Loucy (cell line): ENCODE measurements at regions not wholly inside any gene's neighbourhood (a gene's known extent, or its start where the extent isn't known, plus 50 kb on each side); places are given as distances from the start of the nearest gene placed in this dataset.

Experiments
- H2AFZ ChIP-seq: fragments of 200-600 bp; sonication (generic); 2 replicates; pipeline ENCODE4 v1.6.0; 2016; ENCODE audit warnings: antibody characterized with exemption, mild to moderate bottlenecking, low read length, moderate library complexity
- H3F3A ChIP-seq: fragments of 200-600 bp; 2 replicates; pipeline ENCODE4 v1.6.0; 2016; ENCODE audit warnings: antibody characterized with exemption, low read depth, mild to moderate bottlenecking
- H3K27me3 ChIP-seq: fragments of 200-600 bp; sonication (generic); 2 replicates; pipeline ENCODE4 v1.6.1; 2014; ENCODE audit warnings: low read length, mild to moderate bottlenecking; ENCODE audit not compliant: insufficient read depth, poor library complexity, severe bottlenecking
- H3K36me3 ChIP-seq: fragments of 200-600 bp; sonication (generic); 2 replicates; pipeline ENCODE4 v1.6.1; 2016; ENCODE audit warnings: low read length; ENCODE audit not compliant: insufficient read depth
- H3K4me1 ChIP-seq: fragments of 200-600 bp; sonication (generic); 2 replicates; pipeline ENCODE4 v1.5.1; 2014; ENCODE audit warnings: low read length, mild to moderate bottlenecking; ENCODE audit not compliant: insufficient read depth, poor library complexity, severe bottlenecking
- H3K4me2 ChIP-seq: fragments of 200-600 bp; sonication (generic); 2 replicates; pipeline ENCODE4 v1.6.0; 2014; ENCODE audit warnings: antibody characterized with exemption, low read length, low read depth, mild to moderate bottlenecking; ENCODE audit not compliant: poor library complexity, severe bottlenecking
- H3K4me3 ChIP-seq: fragments of 200-600 bp; sonication (generic); 2 replicates; pipeline ENCODE4 v1.5.1; 2014; ENCODE audit warnings: low read length, mild to moderate bottlenecking, mixed read lengths; ENCODE audit not compliant: poor library complexity, severe bottlenecking
- H3K79me2 ChIP-seq: fragments of 200-600 bp; sonication (generic); 2 replicates; pipeline ENCODE4 v1.6.1; 2014; ENCODE audit warnings: low read length; ENCODE audit not compliant: insufficient read depth
- H3K9ac ChIP-seq: fragments of 200-600 bp; sonication (generic); 2 replicates; pipeline ENCODE4 v1.6.0; 2014; ENCODE audit warnings: mild to moderate bottlenecking, low read depth, low read length, moderate library complexity; ENCODE audit not compliant: poor library complexity, severe bottlenecking
- H3K9me2 ChIP-seq: fragments of 200-600 bp; sonication (generic); replicated peaks from 2 replicates; pipeline ENCODE4 v1.6.1; 2016; ENCODE audit warnings: low read depth, low read length, mixed read lengths
- H3K9me3 ChIP-seq: fragments of 200-600 bp; sonication (generic); 2 replicates; pipeline ENCODE4 v1.6.1; 2014; ENCODE audit warnings: mild to moderate bottlenecking, antibody characterized with exemption, low read length, low read depth; ENCODE audit not compliant: insufficient read depth
- H4K20me1 ChIP-seq: fragments of 200-600 bp; sonication (generic); 2 replicates; pipeline ENCODE4 v1.6.0; 2014; ENCODE audit warnings: antibody characterized with exemption, low read length, mild to moderate bottlenecking; ENCODE audit not compliant: insufficient read depth, poor library complexity, severe bottlenecking
- EZH2phosphoT487 ChIP-seq: fragments of 200-600 bp; IDR thresholded peaks from 2 replicates; pipeline ENCODE4 v1.6.1; 2018; ENCODE audit warnings: antibody characterized with exemption, mild to moderate bottlenecking, moderate library complexity, borderline replicate concordance
- TF ChIP-seq, protein P1 (sequence below): fragments of 200-600 bp; sonication (generic); conservative IDR thresholded peaks from 2 replicates; pipeline ENCODE4 v1.5.1; 2014; ENCODE audit warnings: mild to moderate bottlenecking, antibody characterized with exemption, low read length

DNA sequence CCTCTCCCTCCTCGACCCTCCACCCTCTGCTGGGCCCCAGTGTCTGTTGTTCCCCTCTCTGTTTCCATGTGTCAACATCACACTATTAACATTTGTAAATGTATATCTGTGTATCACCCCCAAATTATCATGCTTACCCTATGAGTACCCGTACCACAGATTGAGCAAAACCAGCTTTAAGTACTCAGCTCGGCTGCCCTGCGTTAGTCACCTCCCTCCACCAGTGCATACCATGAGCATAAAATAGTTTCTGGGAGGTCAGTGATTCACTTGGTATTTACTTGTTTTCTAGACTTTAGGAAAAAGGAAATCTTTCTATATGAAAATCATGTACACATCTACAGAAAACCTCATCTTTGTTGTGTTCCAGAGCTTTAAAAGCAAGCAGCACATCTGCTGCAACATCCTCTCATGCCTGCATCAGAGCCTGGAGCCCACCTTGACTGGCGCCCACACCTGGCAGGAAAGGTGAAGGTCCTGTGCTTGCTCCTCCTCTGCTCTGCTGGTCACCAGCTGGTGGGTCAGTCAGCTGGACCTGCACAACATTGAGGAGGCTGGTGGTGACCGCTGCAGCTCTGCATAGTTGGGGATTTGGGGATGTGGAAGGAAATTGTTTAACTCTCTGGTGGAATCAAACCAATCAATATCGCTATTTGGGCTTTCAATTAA, 214.4 kb upstream of the KLF3 start:
- Histone ChIP-seq H3K4me1 (no peaks in the 10 kb centered on the region), H3K4me2 (no peak overlapping the region), H3K9me3 (no peaks in the 10 kb centered on the region), H3K9me2 (no peaks in the 10 kb centered on the region), H3K27me3 (no peaks in the 10 kb centered on the region), H3K79me2 (no peaks in the 10 kb centered on the region), H3K36me3 (no peaks in the 10 kb centered on the region), H3K4me3 (no peak overlapping the region), H2AFZ (no peak overlapping the region), H4K20me1 (no peaks in the 10 kb centered on the region), H3K9ac (no peak overlapping the region), H3F3A (no peaks in the 10 kb centered on the region)
- TF ChIP-seq EZH2phosphoT487 = no peak
- TF ChIP-seq, protein P1, sequence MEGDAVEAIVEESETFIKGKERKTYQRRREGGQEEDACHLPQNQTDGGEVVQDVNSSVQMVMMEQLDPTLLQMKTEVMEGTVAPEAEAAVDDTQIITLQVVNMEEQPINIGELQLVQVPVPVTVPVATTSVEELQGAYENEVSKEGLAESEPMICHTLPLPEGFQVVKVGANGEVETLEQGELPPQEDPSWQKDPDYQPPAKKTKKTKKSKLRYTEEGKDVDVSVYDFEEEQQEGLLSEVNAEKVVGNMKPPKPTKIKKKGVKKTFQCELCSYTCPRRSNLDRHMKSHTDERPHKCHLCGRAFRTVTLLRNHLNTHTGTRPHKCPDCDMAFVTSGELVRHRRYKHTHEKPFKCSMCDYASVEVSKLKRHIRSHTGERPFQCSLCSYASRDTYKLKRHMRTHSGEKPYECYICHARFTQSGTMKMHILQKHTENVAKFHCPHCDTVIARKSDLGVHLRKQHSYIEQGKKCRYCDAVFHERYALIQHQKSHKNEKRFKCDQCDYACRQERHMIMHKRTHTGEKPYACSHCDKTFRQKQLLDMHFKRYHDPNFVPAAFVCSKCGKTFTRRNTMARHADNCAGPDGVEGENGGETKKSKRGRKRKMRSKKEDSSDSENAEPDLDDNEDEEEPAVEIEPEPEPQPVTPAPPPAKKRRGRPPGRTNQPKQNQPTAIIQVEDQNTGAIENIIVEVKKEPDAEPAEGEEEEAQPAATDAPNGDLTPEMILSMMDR = no peak

DNA sequence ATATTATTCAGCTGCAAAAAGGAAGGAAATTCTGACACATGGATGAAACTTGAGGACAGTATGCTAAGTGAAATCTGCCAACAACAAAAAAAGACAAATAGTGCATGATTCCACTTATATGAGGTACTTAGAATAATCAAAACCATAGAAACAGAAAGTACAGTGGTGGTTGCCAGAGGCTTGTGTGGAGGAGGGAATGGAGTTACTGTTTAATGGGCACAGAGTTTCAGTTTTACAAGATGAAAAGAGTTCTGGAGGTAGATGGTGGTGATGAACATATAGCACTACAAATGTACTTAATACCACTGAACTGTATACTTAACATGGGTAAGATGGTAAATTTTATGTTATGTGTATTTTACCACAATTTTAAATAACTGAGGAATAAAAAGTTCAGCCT, 212.0 kb upstream of the KLF3 start:
- H3K27me3 ChIP-seq = no peaks in the 10 kb centered on the region
- no peaks in the 10 kb centered on the region for H3F3A ChIP-seq
- no peaks in the 10 kb centered on the region for H3K9me2 ChIP-seq
- H3K4me3 ChIP-seq = no peak overlapping the region
- TF ChIP-seq, protein P1 = no peak
- TF ChIP-seq EZH2phosphoT487 = no peak
- H4K20me1 ChIP-seq = no peaks in the 10 kb centered on the region
- H3K79me2 ChIP-seq = no peaks in the 10 kb centered on the region
- H3K9ac ChIP-seq = no peak overlapping the region
- H3K4me1 ChIP-seq = no peaks in the 10 kb centered on the region
- H3K36me3 ChIP-seq = no peaks in the 10 kb centered on the region
- H2AFZ ChIP-seq = no peak overlapping the region
- no peak overlapping the region for H3K4me2 ChIP-seq
- no peaks in the 10 kb centered on the region for H3K9me3 ChIP-seq

DNA sequence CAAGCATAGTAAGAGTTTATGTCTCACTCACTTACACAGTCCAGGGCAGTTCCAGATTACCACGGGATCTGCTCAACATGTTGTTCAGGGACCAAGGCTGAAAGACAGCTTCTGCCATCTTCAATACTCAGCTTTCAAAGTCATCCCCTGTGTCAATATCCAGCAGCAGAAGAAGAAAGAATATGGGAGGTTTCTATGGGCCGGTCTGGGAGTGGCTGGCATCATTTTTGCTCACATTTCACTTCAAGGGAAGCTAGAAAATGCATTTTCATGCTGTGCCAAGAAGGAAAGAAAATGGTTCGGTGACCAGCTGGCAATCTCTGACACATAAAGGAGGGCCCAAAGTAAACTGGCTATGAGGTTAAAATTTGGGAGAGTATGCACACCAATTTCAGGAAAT, 211.5 kb upstream of the KLF3 start:
- Histone ChIP-seq H3K4me1 (no peaks in the 10 kb centered on the region), H3K36me3 (no peaks in the 10 kb centered on the region), H2AFZ (no peak overlapping the region), H3K4me3 (no peak overlapping the region), H3K9me3 (no peaks in the 10 kb centered on the region), H3K79me2 (no peaks in the 10 kb centered on the region), H3K27me3 (no peaks in the 10 kb centered on the region), H3K9me2 (no peaks in the 10 kb centered on the region), H3F3A (no peaks in the 10 kb centered on the region), H4K20me1 (no peaks in the 10 kb centered on the region), H3K4me2 (no peak overlapping the region), H3K9ac (no peak overlapping the region)
- TF ChIP-seq, protein P1 = no peak
- no peak for TF ChIP-seq EZH2phosphoT487
